ENCODE measurements at regions not wholly inside any gene's neighbourhood (a gene's known extent, or its start where the extent isn't known, plus 50 kb on each side); places are given as distances from the start of the nearest gene placed in this dataset.

DNA sequence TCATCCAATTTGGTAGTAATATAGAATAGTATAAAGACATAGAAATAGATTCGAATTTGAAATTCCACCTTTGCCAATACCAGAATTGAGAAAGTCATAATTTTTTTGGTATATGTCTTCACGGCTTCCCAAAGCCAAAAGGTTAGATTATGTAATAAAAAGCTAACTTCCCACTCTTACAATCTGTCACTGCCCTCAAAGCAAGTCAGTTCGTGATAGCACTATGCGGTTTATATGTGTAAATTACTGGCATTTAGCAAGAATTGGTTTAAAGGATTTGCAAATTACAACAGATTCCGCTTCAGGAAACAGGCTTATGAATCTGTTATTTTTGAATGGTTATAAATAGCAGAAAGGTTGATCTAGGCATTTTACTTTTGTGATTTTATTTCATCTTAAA, 679.4 kb upstream of the ADGRL2 start:
- Histone ChIP-seq H3K36me3 (no peaks in the 10 kb centered on the region), H3K9me3 (no peaks in the 10 kb centered on the region), H3K27me3 (no peaks in the 10 kb centered on the region), H3K4me3 (no peak overlapping the region), H3K27ac (no peak overlapping the region), H3K4me1 (peaks cover 0 to 10% (median 0%) of the 10 kb centered on the region in 4 donors)
- no peak for DNase-seq
- TF ChIP-seq EP300 (IDR thresholded peaks at IDR 0.05): no peak
- TF ChIP-seq, protein P1, sequence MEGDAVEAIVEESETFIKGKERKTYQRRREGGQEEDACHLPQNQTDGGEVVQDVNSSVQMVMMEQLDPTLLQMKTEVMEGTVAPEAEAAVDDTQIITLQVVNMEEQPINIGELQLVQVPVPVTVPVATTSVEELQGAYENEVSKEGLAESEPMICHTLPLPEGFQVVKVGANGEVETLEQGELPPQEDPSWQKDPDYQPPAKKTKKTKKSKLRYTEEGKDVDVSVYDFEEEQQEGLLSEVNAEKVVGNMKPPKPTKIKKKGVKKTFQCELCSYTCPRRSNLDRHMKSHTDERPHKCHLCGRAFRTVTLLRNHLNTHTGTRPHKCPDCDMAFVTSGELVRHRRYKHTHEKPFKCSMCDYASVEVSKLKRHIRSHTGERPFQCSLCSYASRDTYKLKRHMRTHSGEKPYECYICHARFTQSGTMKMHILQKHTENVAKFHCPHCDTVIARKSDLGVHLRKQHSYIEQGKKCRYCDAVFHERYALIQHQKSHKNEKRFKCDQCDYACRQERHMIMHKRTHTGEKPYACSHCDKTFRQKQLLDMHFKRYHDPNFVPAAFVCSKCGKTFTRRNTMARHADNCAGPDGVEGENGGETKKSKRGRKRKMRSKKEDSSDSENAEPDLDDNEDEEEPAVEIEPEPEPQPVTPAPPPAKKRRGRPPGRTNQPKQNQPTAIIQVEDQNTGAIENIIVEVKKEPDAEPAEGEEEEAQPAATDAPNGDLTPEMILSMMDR (IDR thresholded peaks at IDR 0.05): no peak
- TF ChIP-seq POLR2A (IDR thresholded peaks at IDR 0.05): no peak
- no peak for TF ChIP-seq POLR2AphosphoS5 (IDR thresholded peaks at IDR 0.05)
- intact Hi-C loops (cut with DNase I): no loop called here
- WGBS, 2 donors: 82 to 85% methylated on average over 5 of the region's 5 CpGs

- H3K27ac ChIP-seq: no peak overlapping the region
- intact Hi-C loops (cut with DNase I): no loop called here
- 91 to 97% methylated on average over 1 of the region's 1 CpG for WGBS, 2 donors
- H3K36me3 ChIP-seq: no peaks in the 10 kb centered on the region
- no peaks in the 10 kb centered on the region for H3K9me3 ChIP-seq
- H3K27me3 ChIP-seq: no peaks in the 10 kb centered on the region
- TF ChIP-seq EP300 (IDR thresholded peaks at IDR 0.05) (no peak), POLR2A (IDR thresholded peaks at IDR 0.05) (no peak), POLR2AphosphoS5 (IDR thresholded peaks at IDR 0.05) (no peak)
- TF ChIP-seq, protein P1 (IDR thresholded peaks at IDR 0.05): no peak
- no peak for DNase-seq
- no peaks in the 10 kb centered on the region for H3K4me1 ChIP-seq
- no peak overlapping the region for H3K4me3 ChIP-seq
Measured at GRCh38 chr1:81119319-81119718, 681.4 kb upstream of the ADGRL2 start.

GRCh38 chr1:81118550-81118949, 682.2 kb upstream of the ADGRL2 start:
- TF ChIP-seq, protein P1 (IDR thresholded peaks at IDR 0.05): no peak
- no peaks in the 10 kb centered on the region for H3K9me3 ChIP-seq
- no peaks in the 10 kb centered on the region for H3K4me1 ChIP-seq
- no peaks in the 10 kb centered on the region for H3K36me3 ChIP-seq
- no peak overlapping the region for H3K4me3 ChIP-seq
- no peak overlapping the region for H3K27ac ChIP-seq
- no peaks in the 10 kb centered on the region for H3K27me3 ChIP-seq
- intact Hi-C loops (cut with DNase I): no loop called here
- DNase-seq: no peak

DNA sequence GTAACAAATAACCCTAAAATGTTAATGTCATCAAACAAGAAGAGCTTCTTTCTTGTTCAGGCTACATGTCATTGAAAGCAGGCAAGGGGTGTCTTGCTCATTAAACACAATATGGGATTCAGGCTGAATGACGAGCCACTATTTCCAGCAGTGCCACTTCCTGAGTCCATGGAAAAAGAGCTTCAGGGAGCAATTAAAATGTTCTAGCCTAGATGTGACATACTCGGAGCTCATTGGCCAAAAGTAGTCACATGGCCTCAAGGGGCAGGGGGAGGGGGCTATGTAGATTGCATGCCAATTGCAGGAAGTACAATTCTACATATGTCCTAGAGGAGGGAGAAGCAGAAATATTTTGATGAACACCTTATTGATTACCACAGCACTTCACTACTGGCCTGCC, 685.3 kb upstream of the ADGRL2 start:
- no peak overlapping the region for H3K27ac ChIP-seq
- 75 to 86% methylated on average over 2 of the region's 2 CpGs for WGBS, 2 donors
- no peaks in the 10 kb centered on the region for H3K4me1 ChIP-seq
- no peaks in the 10 kb centered on the region for H3K27me3 ChIP-seq
- no peak for DNase-seq
- H3K9me3 ChIP-seq: no peaks in the 10 kb centered on the region
- no peak overlapping the region for H3K4me3 ChIP-seq
- TF ChIP-seq POLR2A (IDR thresholded peaks at IDR 0.05): no peak
- TF ChIP-seq, protein P1 (IDR thresholded peaks at IDR 0.05): no peak
- no peak for TF ChIP-seq POLR2AphosphoS5 (IDR thresholded peaks at IDR 0.05)
- no peaks in the 10 kb centered on the region for H3K36me3 ChIP-seq
- intact Hi-C loops (cut with DNase I): no loop called here

GRCh38 chr1:81114191-81114590, 686.5 kb upstream of the ADGRL2 start:
- 85 to 92% methylated on average over 5 of the region's 5 CpGs for WGBS, 2 donors
- no peaks in the 10 kb centered on the region for H3K9me3 ChIP-seq

More at GRCh38 chr1:81114191-81114590, 686.5 kb upstream of the ADGRL2 start:
- Histone ChIP-seq H3K27ac (no peak overlapping the region), H3K4me3 (no peak overlapping the region), H3K27me3 (no peaks in the 10 kb centered on the region), H3K36me3 (no peaks in the 10 kb centered on the region), H3K4me1 (no peaks in the 10 kb centered on the region)
- intact Hi-C loops (cut with DNase I): no loop called here
- no peak for DNase-seq
- TF ChIP-seq POLR2A (IDR thresholded peaks at IDR 0.05): no peak
- no peak for TF ChIP-seq POLR2AphosphoS5 (IDR thresholded peaks at IDR 0.05)
- no peak for TF ChIP-seq EP300 (IDR thresholded peaks at IDR 0.05)
- TF ChIP-seq, protein P1 (IDR thresholded peaks at IDR 0.05): no peak

All from sigmoid colon (tissue), 6 donors.